ENCODE measurements at regions not wholly inside any gene's neighbourhood (a gene's known extent, or its start where the extent isn't known, plus 50 kb on each side); places are given as distances from the start of the nearest gene placed in this dataset.
"Not testable (repeated sequence)": the region's sequence is repeated elsewhere in the genome, so short reads cannot be mapped to it uniquely, and the experiment has no call there.

- Histone ChIP-seq H3K4me3 (no peak overlapping the region), H3K9me3 (no peaks in the 10 kb centered on the region), H3K27me3 (no peaks in the 10 kb centered on the region), H3K36me3 (no peaks in the 10 kb centered on the region), H3K27ac (no peak overlapping the region), H3K4me1 (no peaks in the 10 kb centered on the region)
- 95% methylated on average over 3 of the region's 5 CpGs; no CpG with 5 or more reads in 1 of the 2 donors for WGBS, 2 donors (ENCODE audit: low coverage in 1 of 2)
- no peak for TF ChIP-seq POLR2A (IDR thresholded peaks at IDR 0.05)
- TF ChIP-seq CTCF (IDR thresholded peaks at IDR 0.05), result no peak
- TF ChIP-seq POLR2AphosphoS5 (IDR thresholded peaks at IDR 0.05), result no peak
- no peak for TF ChIP-seq EP300 (IDR thresholded peaks at IDR 0.05)
- ATAC-seq, result peak; percentile 22
Measured at GRCh38 chr21:20045197-20045596, 953.0 kb upstream of the NCAM2 start.

- not testable (repeated sequence) for ATAC-seq, H3K9me3 ChIP-seq
- 91 to 95% methylated on average over 7 to 9 of the region's 20 CpGs for WGBS, 2 donors (ENCODE audit: low coverage in 1 of 2)
Measured at GRCh38 chr21:20048130-20048837, 949.9 kb upstream of the NCAM2 start.

GRCh38 chr21:20083336-20083735 lies 914.9 kb upstream of the NCAM2 start:
- TF ChIP-seq POLR2AphosphoS5 (IDR thresholded peaks at IDR 0.05) (no peak), POLR2A (IDR thresholded peaks at IDR 0.05) (no peak), EP300 (IDR thresholded peaks at IDR 0.05) (no peak), CTCF (IDR thresholded peaks at IDR 0.05) (no peak)
- no peak overlapping the region for H3K4me3 ChIP-seq
- no peak for ATAC-seq

More at GRCh38 chr21:20048130-20048837, 949.9 kb upstream of the NCAM2 start:
- H3K4me1 ChIP-seq, H3K27ac ChIP-seq, H3K27me3 ChIP-seq, H3K36me3 ChIP-seq, H3K4me3 ChIP-seq: not testable (repeated sequence)

GRCh38 chr21:20083925-20084324 lies 914.3 kb upstream of the NCAM2 start:
- no peak for ATAC-seq
- H3K9me3 ChIP-seq, result no peaks in the 10 kb centered on the region
- H3K27me3 ChIP-seq, result no peaks in the 10 kb centered on the region
- H3K36me3 ChIP-seq, result no peaks in the 10 kb centered on the region
- TF ChIP-seq EP300 (IDR thresholded peaks at IDR 0.05), result no peak
- no peak for TF ChIP-seq POLR2AphosphoS5 (IDR thresholded peaks at IDR 0.05)
- TF ChIP-seq CTCF (IDR thresholded peaks at IDR 0.05), result no peak
- no peak for TF ChIP-seq POLR2A (IDR thresholded peaks at IDR 0.05)
- no peak overlapping the region for H3K4me3 ChIP-seq
- H3K4me1 ChIP-seq, result no peaks in the 10 kb centered on the region
- no peak overlapping the region for H3K27ac ChIP-seq

More at GRCh38 chr21:20083336-20083735, 914.9 kb upstream of the NCAM2 start:
- no peaks in the 10 kb centered on the region for H3K27me3 ChIP-seq
- H3K27ac ChIP-seq, result no peak overlapping the region
- H3K9me3 ChIP-seq, result no peaks in the 10 kb centered on the region
- no peaks in the 10 kb centered on the region for H3K4me1 ChIP-seq
- no peaks in the 10 kb centered on the region for H3K36me3 ChIP-seq

- Histone ChIP-seq H3K36me3 (no peaks in the 10 kb centered on the region), H3K27me3 (no peaks in the 10 kb centered on the region), H3K9me3 (no peaks in the 10 kb centered on the region), H3K27ac (no peak overlapping the region), H3K4me3 (no peak overlapping the region), H3K4me1 (no peaks in the 10 kb centered on the region)
- 78 to 79% methylated on average over 3 of the region's 3 CpGs for WGBS, 2 donors (ENCODE audit: low coverage in 1 of 2)
- TF ChIP-seq POLR2AphosphoS5 (IDR thresholded peaks at IDR 0.05) (no peak), EP300 (IDR thresholded peaks at IDR 0.05) (no peak), POLR2A (IDR thresholded peaks at IDR 0.05) (no peak), CTCF (IDR thresholded peaks at IDR 0.05) (no peak)
- no peak for ATAC-seq
Measured at GRCh38 chr21:20086508-20086907, 911.7 kb upstream of the NCAM2 start.

Measured in gastroesophageal sphincter (tissue), 4 donors.